AG10803 (cell line): ENCODE measurements at regions not wholly inside any gene's neighbourhood (a gene's known extent, or its start where the extent isn't known, plus 50 kb on each side); places are given as distances from the start of the nearest gene placed in this dataset.
"Not testable (repeated sequence)": the region's sequence is repeated elsewhere in the genome, so short reads cannot be mapped to it uniquely, and the experiment has no call there.

Experiments
- DNase-seq: peaks from one replicate; pipeline ENCODE4 v3.0.0; 2010; ENCODE audit warnings: low read depth
- H3K4me3 ChIP-seq: 2 replicates; pipeline ENCODE4 v1.5.1; 2011; ENCODE audit warnings: mild to moderate bottlenecking, low read length, control low read depth
- CTCF ChIP-seq: conservative IDR thresholded peaks from 2 replicates; pipeline ENCODE4 v1.5.1; 2011; ENCODE audit warnings: mild to moderate bottlenecking, low read length, control low read depth, inconsistent platforms

GRCh38 chr6:102746941-102747340, 1353.4 kb downstream of the GRIK2 start:
- H3K4me3 ChIP-seq = no peak overlapping the region
- no peak for TF ChIP-seq CTCF
- no peak for DNase-seq

- DNase-seq = no peak
- H3K4me3 ChIP-seq = no peak overlapping the region
- TF ChIP-seq CTCF = no peak
Measured at GRCh38 chr6:102742754-102743356, 1349.3 kb downstream of the GRIK2 start.

GRCh38 chr6:102742028-102742427, 1348.5 kb downstream of the GRIK2 start:
- no peak for DNase-seq
- no peak for TF ChIP-seq CTCF

GRCh38 chr6:102736941-102737368, 1343.4 kb downstream of the GRIK2 start:
- TF ChIP-seq CTCF = no peak
- DNase-seq = peak; percentile 60
- no peak overlapping the region for H3K4me3 ChIP-seq

More at GRCh38 chr6:102742028-102742427, 1348.5 kb downstream of the GRIK2 start:
- no peak overlapping the region for H3K4me3 ChIP-seq

- DNase-seq = peak; percentile 17
- TF ChIP-seq CTCF = no peak
- no peak overlapping the region for H3K4me3 ChIP-seq
Measured at GRCh38 chr6:102732898-102733297, 1339.4 kb downstream of the GRIK2 start.

GRCh38 chr6:102722086-102722485, 1328.6 kb downstream of the GRIK2 start:
- not testable (repeated sequence) for DNase-seq

GRCh38 chr6:102717737-102718456, 1324.4 kb downstream of the GRIK2 start:
- TF ChIP-seq CTCF = no peak
- H3K4me3 ChIP-seq = no peak overlapping the region
- DNase-seq = no peak

More at GRCh38 chr6:102722086-102722485, 1328.6 kb downstream of the GRIK2 start:
- H3K4me3 ChIP-seq = not testable (repeated sequence)
